ENCODE measurements at regions not wholly inside any gene's neighbourhood (a gene's known extent, or its start where the extent isn't known, plus 50 kb on each side); places are given as distances from the start of the nearest gene placed in this dataset.

DNA sequence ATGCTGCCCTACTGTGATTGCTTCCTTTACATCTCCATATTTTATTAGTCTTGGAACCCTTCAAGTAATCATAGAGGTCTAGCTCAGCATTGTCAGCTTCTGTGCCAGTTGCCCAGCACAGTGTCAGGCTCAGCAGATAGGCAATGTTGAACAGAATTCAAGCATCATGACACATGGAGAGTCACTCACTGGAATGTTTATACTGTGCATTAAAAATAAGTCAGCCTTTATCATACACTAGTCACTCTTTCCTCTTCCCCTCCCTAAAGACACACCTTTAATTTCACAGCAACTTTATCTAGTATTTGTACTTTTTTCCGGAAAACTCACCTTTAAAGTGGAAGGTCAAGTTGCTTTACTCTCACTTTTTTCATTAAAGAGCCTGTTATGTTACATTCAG, 253.8 kb upstream of the CDH11 start:
- TF ChIP-seq, protein P1, sequence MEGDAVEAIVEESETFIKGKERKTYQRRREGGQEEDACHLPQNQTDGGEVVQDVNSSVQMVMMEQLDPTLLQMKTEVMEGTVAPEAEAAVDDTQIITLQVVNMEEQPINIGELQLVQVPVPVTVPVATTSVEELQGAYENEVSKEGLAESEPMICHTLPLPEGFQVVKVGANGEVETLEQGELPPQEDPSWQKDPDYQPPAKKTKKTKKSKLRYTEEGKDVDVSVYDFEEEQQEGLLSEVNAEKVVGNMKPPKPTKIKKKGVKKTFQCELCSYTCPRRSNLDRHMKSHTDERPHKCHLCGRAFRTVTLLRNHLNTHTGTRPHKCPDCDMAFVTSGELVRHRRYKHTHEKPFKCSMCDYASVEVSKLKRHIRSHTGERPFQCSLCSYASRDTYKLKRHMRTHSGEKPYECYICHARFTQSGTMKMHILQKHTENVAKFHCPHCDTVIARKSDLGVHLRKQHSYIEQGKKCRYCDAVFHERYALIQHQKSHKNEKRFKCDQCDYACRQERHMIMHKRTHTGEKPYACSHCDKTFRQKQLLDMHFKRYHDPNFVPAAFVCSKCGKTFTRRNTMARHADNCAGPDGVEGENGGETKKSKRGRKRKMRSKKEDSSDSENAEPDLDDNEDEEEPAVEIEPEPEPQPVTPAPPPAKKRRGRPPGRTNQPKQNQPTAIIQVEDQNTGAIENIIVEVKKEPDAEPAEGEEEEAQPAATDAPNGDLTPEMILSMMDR (IDR thresholded peaks at IDR 0.05) = no peak
- no peak for TF ChIP-seq POLR2A (IDR thresholded peaks at IDR 0.05)

Data from Peyer's patch (tissue), 4 donors.